HG03354 (cell line): ENCODE measurements at regions not wholly inside any gene's neighbourhood (a gene's known extent, or its start where the extent isn't known, plus 50 kb on each side); places are given as distances from the start of the nearest gene placed in this dataset.
A peak's percentile ranks its signal among the peaks of the same experiment; 100 is the strongest.
"Not testable (repeated sequence)": the region's sequence is repeated elsewhere in the genome, so short reads cannot be mapped to it uniquely, and the experiment has no call there.

Source experiments
- ATAC-seq: cut with Tn5 transposase; IDR thresholded peaks from one replicate; pipeline ENCODE4 v1.9.1; 2021; ENCODE audit warnings: mild to moderate bottlenecking; ENCODE audit not compliant: unreplicated experiment, poor library complexity, severe bottlenecking

DNA sequence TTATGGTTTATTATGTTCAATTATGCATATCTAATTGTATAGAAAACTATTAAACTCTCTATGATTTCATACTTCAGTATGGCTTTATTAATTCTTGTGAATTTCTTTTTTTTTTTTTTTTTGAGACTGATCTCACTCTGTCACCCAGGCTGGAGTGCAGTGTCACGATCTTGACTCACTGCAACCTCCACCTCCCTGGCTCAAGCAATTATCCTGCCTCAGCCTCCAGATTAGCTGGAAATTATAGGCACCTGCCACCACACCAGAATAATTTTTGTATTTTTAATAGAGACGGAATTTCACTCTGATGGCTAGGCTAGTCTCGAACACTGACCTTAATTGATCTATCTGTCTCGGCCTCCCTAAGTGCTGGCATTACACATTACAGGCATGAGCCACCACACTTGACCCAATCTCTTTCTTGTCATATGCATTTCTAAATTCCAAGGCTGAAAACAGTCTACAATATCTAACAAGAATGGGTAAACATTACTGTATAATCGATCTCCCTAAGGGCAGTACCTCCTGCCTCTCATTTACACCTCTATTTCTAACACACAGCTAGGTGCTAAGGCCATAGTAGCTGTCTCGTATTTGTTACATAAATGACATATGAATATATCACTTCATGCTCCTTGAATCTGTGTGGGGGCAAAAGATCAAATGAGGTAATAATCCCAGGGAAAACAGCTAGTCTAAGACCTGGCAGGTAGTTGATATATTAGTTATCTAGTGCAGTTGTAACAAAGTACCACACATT, 258.2 kb upstream of the CDH8 start:
- no peak for ATAC-seq

DNA sequence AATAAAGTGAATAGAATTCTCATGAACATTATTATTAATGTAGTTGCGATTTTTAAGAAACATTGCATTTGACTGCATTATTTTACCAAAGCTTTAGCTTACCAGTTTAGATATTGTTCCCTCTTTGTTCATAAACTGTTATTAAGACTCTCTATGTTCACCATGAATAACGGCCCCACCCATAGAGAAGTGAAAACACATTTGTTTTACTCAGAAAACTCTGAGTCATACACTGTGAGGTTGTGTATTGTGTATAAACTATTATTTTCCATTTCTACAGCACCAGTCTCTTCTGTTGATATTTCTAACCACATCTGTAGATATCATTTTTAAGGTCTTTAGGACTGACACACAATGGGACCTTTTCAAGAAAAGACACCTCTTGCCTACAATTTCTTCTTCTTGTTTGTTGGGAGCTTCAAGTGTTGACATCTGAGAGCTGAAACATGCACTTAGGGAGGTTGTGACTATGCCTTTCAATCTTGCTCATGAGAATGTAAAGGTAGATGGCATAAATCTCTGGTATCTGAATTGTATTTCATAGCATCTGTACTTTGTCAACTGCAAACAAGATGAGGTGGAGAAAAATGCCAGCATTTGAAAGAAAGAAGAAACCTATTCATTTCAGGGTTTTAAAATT, 252.9 kb upstream of the CDH8 start:
- no peak for ATAC-seq

DNA sequence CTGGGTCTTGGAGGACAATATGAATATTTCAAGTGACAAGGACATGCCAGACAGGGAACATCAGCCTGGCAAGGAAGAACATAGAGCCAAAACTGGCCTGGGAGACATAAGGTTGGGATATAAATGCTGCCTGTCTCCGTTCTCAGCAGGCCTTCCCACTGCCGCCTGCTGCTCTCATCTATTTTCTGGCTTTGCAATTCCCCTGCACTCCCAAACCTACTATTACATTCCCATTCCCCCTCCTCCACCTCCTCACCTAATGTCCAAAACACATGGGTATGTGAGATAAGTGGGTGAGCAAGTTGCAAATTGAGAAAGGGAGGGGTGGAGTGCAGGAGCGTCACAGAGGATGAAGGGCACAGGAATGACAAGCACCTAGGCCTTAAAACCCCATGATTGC, 244.3 kb upstream of the CDH8 start:
- ATAC-seq: no peak

- no peak for ATAC-seq
Measured at GRCh38 chr16:62277942-62278341, 241.7 kb upstream of the CDH8 start.

DNA sequence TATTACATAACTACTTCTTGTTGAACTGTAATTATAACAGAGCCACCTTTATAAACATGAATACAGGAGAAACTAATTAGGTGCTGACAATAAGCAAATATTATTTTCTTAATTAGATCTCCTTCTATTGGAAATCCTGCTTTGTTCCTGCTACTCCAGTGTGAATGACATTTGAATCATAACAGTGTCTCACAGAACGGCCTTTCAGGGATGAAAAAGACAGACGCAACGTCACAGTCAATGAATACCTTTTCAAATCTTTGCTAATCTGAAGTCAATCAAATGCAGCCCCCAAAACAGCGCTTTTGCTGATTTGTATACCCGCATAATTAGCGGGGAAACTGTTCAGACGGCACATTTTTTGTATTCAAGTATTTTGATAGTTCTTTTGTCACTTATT, 240.4 kb upstream of the CDH8 start:
- no peak for ATAC-seq

GRCh38 chr16:62272035-62272434, 235.8 kb upstream of the CDH8 start:
- no peak for ATAC-seq

- ATAC-seq: no peak
Measured at GRCh38 chr16:62261760-62262159, 225.5 kb upstream of the CDH8 start.

DNA sequence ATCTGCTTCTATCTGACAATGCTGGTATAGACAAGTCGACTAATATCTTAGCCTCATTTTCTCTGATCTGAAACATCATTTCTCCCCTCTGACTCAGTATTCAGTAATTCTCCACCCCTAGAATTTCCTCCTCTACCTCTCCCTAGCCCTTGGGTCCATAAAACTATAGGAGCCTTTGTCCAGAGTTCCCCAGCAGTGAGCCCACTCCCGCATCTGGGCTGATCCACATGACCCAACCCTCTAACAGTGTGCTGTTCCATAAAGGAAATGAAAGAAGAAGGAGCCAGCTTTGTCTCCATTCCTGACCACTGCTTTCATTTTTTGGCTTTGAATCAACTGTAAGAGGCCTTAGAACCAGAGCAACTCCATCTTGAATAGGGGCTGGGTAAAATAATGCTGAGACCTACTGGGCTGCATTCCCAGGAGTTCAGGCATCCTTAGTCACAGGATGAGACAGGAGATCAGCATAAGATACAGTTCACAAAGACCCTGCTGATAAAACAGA, 222.7 kb upstream of the CDH8 start:
- not testable (repeated sequence) for ATAC-seq

DNA sequence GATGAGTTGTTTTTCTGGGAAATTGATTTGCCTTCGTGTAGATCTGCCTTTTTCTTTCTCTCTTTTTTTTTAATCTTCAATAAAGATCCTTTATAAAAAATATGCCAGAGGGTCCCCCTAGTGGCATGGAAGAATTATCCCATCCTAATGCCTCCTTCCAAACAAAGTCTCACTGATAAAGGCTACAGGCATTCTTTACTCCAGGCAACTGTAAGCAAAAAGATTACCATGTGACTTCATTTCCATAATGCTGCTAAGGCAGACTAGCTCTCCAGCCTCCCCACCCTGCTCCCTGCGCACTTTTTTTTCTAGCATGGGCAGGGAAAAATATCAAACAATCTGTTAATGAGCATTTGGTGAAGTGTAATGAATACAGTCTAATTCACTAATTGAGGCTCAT, 220.2 kb upstream of the CDH8 start:
- ATAC-seq: no peak

- no peak for ATAC-seq
Measured at GRCh38 chr16:62254847-62255246, 218.6 kb upstream of the CDH8 start.

DNA sequence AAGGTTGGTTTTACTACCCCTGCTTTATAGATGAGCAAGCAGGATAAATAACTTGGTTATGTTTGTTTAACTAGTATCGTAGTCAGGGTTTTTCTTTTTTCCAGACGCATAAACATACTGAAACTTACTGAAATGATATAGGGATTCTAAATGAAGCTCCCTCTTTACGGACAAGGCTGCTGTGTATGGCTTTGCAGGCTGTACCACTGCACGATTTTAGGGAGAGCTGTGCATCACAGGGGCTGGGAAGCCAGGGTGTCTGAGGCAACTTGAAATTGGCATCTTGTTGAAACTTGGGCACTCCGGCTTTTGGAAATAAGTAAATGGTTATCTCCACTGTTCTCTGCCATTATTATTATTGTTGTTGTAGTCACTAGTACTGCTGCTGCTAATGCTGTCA, 218.1 kb upstream of the CDH8 start:
- ATAC-seq: no peak

DNA sequence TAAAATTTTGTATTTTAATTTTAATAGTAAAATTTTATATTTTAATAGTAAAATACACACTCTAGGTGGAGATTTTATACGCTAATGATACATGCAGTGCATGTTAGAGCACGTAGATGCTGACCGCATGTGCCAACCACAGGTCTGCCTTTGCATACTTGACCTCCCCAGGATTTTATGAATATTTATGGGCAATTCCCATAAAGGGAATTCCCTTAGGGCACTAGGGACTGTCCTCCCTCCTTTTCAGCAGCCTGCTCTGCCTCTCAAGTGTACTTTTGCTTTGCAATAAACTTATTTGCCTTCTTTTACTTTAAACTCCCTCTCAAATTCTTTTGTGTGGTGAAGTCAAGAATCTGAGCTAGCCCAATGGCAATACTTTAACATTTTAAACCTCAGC, 217.7 kb upstream of the CDH8 start:
- ATAC-seq: no peak

GRCh38 chr16:62249069-62249468, 212.8 kb upstream of the CDH8 start:
- ATAC-seq: no peak

DNA sequence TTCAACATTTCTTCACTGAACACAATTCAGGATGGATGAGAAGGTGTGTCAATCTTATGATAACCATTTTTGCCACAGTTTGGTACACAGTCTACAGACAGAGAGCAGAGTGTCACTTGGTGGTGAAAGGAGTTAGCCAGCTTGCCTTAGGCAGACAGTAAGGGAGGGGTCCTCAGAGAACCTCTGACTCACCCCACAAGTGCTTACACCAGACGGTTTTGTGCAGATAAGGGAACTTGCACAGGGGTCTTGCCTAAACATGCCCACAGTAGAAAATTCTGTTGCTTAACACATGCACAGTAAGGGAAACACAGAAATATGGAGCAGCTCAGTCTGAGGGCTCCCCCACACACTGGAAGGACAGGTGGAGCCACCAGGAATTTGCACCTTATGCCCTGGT, 204.5 kb upstream of the CDH8 start:
- ATAC-seq: no peak

DNA sequence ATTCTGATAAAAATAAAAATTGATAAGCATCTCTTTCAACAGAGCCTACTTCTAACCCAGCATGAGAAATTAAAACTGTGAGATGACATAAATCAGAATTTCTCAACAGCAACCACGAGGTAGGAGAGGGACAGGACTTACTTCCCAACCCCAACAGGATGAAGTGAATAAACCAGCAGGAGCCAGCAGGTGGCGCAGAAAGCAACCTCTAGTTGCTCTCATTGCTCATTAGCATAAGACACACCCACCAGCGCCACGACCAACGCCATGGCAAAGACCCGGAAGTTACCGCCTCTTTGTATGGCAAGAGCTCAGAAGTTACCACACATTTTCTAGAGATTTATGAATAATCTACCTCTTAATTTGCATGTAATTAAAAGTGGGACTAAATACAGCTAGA, 189.4 kb upstream of the CDH8 start:
- peak; percentile 71 for ATAC-seq

DNA sequence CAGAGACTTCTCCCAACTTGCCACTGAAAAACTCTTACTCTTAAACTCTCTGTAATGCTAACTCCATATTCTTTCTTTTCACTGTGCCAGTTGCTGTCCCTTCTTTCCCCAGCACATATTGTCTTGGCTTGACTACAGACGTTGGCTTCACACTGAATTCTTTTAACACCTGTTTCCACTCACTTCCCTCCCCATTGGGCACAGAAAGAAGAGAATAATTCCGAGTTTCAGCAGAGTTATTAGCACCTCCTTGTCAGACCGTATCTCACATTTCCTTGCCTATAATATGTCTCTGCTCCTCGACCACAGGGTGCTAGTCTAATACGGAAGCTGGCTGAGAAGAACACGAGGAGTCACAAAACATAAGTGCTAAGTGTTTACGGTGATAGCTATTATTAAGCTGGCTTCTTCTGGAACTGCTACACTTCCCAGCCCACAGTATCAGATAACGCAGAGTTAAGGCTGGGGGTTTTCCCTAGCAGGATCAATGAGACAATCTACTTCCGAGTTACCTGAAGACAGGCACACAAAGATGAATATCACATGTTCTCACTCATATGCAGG, 188.5 kb upstream of the CDH8 start:
- no peak for ATAC-seq

- ATAC-seq: no peak
Measured at GRCh38 chr16:62216837-62217236, 180.6 kb upstream of the CDH8 start.

- ATAC-seq: no peak
Measured at GRCh38 chr16:62213763-62214162, 177.5 kb upstream of the CDH8 start.

DNA sequence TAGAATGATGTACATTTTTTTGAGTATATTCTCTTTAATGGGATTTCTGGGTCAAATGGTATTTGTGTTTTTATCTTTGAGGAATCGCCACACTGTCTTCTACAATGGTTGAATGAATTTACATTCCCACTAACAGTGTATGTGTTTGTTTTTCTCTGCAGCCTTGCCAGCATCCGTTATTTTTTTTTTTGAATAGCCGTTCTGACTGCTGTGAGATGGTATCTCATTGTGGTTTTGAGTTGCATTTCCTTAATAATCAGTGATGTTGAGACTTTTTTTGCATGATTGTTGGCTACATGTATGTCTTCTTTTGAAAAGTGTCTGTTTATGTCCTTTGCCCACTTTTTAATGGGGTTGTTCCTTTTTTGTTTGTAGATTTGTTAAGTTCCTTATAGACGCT, 172.7 kb upstream of the CDH8 start:
- ATAC-seq: no peak

- ATAC-seq: no peak
Measured at GRCh38 chr16:62205459-62205858, 169.2 kb upstream of the CDH8 start.

DNA sequence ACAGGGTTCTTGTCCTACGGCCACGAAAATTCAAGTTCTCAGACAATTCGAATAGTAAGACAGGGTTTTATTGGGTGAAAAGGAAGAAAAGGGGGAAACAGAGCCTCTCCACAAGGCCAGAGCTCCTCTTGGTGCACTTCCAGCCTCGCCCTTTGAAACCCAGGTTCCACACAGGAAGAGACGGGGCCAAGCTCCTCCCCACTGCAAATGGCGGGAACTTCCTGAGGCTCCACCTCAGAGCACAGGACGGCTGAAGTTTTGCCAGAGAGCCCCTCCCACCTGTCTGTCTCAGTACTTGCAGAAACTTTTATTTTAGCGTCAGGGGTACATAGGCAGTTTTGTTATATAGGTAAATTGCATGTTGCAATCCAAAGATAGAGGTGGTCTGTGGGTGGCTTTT, 165.7 kb upstream of the CDH8 start:
- no peak for ATAC-seq
